ENCODE measurements at regions not wholly inside any gene's neighbourhood (a gene's known extent, or its start where the extent isn't known, plus 50 kb on each side); places are given as distances from the start of the nearest gene placed in this dataset.

DNA sequence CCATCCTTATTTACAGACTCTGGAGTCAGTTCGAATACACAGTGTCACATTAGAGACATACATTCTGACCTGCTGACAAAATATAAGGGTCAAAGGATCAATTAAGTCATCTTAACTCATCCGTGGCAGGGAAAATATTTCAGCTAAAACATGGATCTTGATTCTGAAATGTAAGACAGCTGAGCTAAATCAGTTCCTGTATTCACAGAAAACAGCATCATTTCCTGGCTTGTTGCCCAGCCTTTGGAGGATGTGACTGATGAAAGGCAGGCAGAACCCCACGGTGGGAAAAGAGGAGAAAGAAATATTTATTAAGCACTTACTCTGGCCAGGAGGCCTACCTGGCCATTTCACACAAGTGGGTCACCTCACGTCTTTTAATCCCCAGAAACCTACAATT is 101.9 kb downstream of the GAS2L3 start:
- no peak for DNase-seq
- H3K4me3 ChIP-seq (ENCODE audit: low read length) = no peak overlapping the region
- no peaks in the 10 kb centered on the region for H3K9me3 ChIP-seq (ENCODE audit: control insufficient read depth in 2 of 3, low read length in 3 of 3)
- Mint-ChIP-seq H3K36me3 (no peaks in the 10 kb centered on the region), H3K4me3 (no peak overlapping the region), H3K27me3 (peaks cover 0 to 39% (median 20%) of the 10 kb centered on the region in 5 donors), H3K4me1 (no peaks in the 10 kb centered on the region), H3K27ac (no peak overlapping the region), H3K9me3 (peaks cover 0 to 5% (median 0%) of the 10 kb centered on the region in 11 donors)
- intact Hi-C loops (cut with micrococcal nuclease) = no loop called here
- no peaks in the 10 kb centered on the region for H3K27me3 ChIP-seq (ENCODE audit: control insufficient read depth in 2 of 2, insufficient read depth in 2 of 2, low read length in 2 of 2)
- H3K36me3 ChIP-seq (ENCODE audit: control insufficient read depth in 2 of 3, insufficient read depth in 3 of 3, low read length in 3 of 3) = no peaks in the 10 kb centered on the region
- H3K4me1 ChIP-seq (ENCODE audit: control insufficient read depth in 2 of 2, insufficient read depth in 2 of 2, low read length in 2 of 2) = no peaks in the 10 kb centered on the region
- CTCF ChIA-PET = no interaction called here
- no peak overlapping the region for H3K27ac ChIP-seq (ENCODE audit: low read depth, low read length)
- no peak for ATAC-seq
- POLR2A ChIA-PET = no interaction called here

DNA sequence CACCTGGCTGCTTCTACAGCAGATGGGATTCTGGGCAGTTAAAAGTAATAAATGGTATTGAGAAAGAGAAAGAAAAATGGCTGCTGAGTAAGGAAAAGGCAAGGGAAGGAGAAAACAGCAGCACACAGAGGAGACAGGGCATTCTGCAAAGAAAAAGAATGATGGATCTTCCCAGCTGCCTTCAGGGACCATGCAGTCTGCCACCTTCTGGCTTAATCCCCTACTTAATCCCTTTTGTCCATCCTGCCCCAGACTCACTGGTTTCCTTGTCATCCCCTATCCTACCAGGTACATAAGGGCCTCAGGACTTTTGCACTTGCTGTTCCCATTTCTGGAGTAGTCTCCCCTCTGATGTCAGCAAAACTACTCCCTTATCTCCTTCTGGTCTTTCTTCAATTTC is 107.6 kb downstream of the GAS2L3 start:
- Histone ChIP-seq H3K4me1 (ENCODE audit: control insufficient read depth in 2 of 2, insufficient read depth in 2 of 2, low read length in 2 of 2) (no peaks in the 10 kb centered on the region), H3K36me3 (ENCODE audit: control insufficient read depth in 2 of 3, insufficient read depth in 3 of 3, low read length in 3 of 3) (no peaks in the 10 kb centered on the region), H3K27me3 (ENCODE audit: control insufficient read depth in 2 of 2, insufficient read depth in 2 of 2, low read length in 2 of 2) (no peaks in the 10 kb centered on the region), H3K27ac (ENCODE audit: low read depth, low read length) (no peak overlapping the region), H3K9me3 (ENCODE audit: control insufficient read depth in 2 of 3, low read length in 3 of 3) (peaks cover 0 to 10% (median 0%) of the 10 kb centered on the region in 3 experiments), H3K4me3 (ENCODE audit: low read length) (no peak overlapping the region)
- Mint-ChIP-seq H3K36me3 (peaks cover 0 to 3% (median 0%) of the 10 kb centered on the region in 5 donors), H3K27me3 (peaks cover 0 to 31% (median 13%) of the 10 kb centered on the region in 5 donors), H3K4me3 (no peak overlapping the region), H3K9me3 (peaks cover 3 to 18% (median 7%) of the 10 kb centered on the region in 11 donors), H3K4me1 (no peaks in the 10 kb centered on the region), H3K27ac (no peak overlapping the region)
- no peak for DNase-seq
- CTCF ChIA-PET = no interaction called here
- POLR2A ChIA-PET = no interaction called here
- no peak for ATAC-seq
- intact Hi-C loops (cut with micrococcal nuclease) = no loop called here

DNA sequence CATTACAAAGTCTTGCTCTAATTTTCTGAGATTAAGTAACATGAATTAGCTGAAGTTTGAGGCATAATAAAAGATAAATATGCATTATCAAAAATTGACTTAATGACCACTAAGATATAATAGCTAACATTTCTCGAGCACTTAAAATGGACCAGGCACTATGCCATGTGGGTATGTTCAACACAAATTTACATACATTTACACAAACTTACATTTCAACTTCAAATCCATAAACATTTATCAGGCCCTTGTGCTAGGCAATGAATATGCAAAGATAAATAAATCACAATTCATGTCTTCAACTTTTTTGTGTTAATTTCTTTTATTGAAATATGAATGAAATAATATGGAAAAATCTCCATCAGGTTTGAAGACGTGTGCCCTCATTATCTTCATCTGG is 108.7 kb downstream of the GAS2L3 start:
- Mint-ChIP-seq H3K4me1 (no peaks in the 10 kb centered on the region), H3K4me3 (no peak overlapping the region), H3K27ac (no peak overlapping the region), H3K36me3 (peaks cover 0 to 4% (median 0%) of the 10 kb centered on the region in 5 donors), H3K27me3 (peaks cover 0 to 27% (median 15%) of the 10 kb centered on the region in 5 donors), H3K9me3 (peaks cover 5 to 23% (median 8%) of the 10 kb centered on the region in 11 donors)
- Histone ChIP-seq H3K4me3 (ENCODE audit: low read length) (no peak overlapping the region), H3K9me3 (ENCODE audit: control insufficient read depth in 2 of 3, low read length in 3 of 3) (peaks cover 0 to 10% (median 0%) of the 10 kb centered on the region in 3 experiments), H3K4me1 (ENCODE audit: control insufficient read depth in 2 of 2, insufficient read depth in 2 of 2, low read length in 2 of 2) (no peaks in the 10 kb centered on the region), H3K27me3 (ENCODE audit: control insufficient read depth in 2 of 2, insufficient read depth in 2 of 2, low read length in 2 of 2) (no peaks in the 10 kb centered on the region), H3K36me3 (ENCODE audit: control insufficient read depth in 2 of 3, insufficient read depth in 3 of 3, low read length in 3 of 3) (no peaks in the 10 kb centered on the region), H3K27ac (ENCODE audit: low read depth, low read length) (no peak overlapping the region)
- intact Hi-C loops (cut with micrococcal nuclease) = no loop called here
- CTCF ChIA-PET = no interaction called here
- DNase-seq (no peak), ATAC-seq (no peak)
- POLR2A ChIA-PET = no interaction called here

DNA sequence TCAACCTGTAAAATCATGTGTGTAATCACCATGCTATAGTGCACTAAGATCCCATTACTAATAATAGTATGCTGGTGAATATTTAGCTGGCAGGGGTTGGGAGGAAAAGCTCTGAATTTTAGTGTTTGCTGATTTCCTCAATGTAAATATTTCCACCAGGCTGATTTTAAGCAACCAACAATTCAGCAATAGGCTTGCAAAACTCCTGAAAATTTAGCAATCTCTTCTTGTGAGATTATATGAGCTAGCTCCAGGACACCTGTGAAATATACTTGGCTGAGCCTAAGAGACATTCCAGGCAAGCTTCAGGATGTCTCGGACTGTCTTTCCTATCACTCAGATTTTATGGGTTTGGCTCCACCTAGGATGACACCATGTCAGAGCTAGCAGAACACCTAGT is 106.9 kb upstream of the ANO4 start:
- peaks cover 0 to 6% (median 3%) of the 10 kb centered on the region in 5 donors for H3K27me3 Mint-ChIP-seq

DNA sequence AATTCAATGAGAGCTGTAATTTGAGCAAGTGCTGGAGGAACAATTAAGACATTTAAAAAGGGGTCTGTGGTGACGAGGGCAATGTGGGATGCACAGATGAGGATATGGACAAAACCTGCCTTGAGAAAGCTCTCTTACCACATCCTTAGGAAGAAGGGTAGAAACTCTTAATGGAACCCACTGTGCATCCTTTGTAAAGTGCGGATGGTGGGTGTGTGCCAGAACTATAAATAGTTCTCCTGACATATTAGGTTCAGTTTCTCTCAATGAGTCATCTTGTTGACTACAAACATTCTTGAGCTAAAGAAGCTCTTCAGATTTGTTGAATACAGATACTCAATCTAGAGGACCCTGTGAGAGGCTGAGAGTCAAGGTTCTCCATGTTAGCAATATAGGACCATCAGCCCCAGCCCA is 106.1 kb upstream of the ANO4 start:
- Histone ChIP-seq H3K36me3 (ENCODE audit: control insufficient read depth in 2 of 3, insufficient read depth in 3 of 3, low read length in 3 of 3) (no peaks in the 10 kb centered on the region), H3K9me3 (ENCODE audit: control insufficient read depth in 2 of 3, low read length in 3 of 3) (peaks cover 0 to 10% (median 0%) of the 10 kb centered on the region in 3 experiments), H3K27ac (ENCODE audit: low read depth, low read length) (no peak overlapping the region), H3K4me1 (ENCODE audit: control insufficient read depth in 2 of 2, insufficient read depth in 2 of 2, low read length in 2 of 2) (no peaks in the 10 kb centered on the region), H3K4me3 (ENCODE audit: low read length) (no peak overlapping the region), H3K27me3 (ENCODE audit: control insufficient read depth in 2 of 2, insufficient read depth in 2 of 2, low read length in 2 of 2) (no peaks in the 10 kb centered on the region)
- Mint-ChIP-seq H3K9me3 (peaks cover 0 to 23% (median 10%) of the 10 kb centered on the region in 11 donors), H3K36me3 (peaks cover 0 to 4% (median 0%) of the 10 kb centered on the region in 5 donors), H3K4me3 (no peak overlapping the region), H3K27ac (no peak overlapping the region), H3K4me1 (no peaks in the 10 kb centered on the region), H3K27me3 (peaks cover 0 to 6% (median 0%) of the 10 kb centered on the region in 5 donors)
- CTCF ChIA-PET = no interaction called here
- no peak for DNase-seq
- intact Hi-C loops (cut with micrococcal nuclease) = no loop called here
- POLR2A ChIA-PET = no interaction called here
- no peak for ATAC-seq

More for the DNA sequence above, 106.9 kb upstream of the ANO4 start:
- intact Hi-C loops (cut with micrococcal nuclease) = no loop called here
- Histone ChIP-seq H3K9me3 (ENCODE audit: control insufficient read depth in 2 of 3, low read length in 3 of 3) (peaks cover 0 to 10% (median 0%) of the 10 kb centered on the region in 3 experiments), H3K36me3 (ENCODE audit: control insufficient read depth in 2 of 3, insufficient read depth in 3 of 3, low read length in 3 of 3) (no peaks in the 10 kb centered on the region), H3K27me3 (ENCODE audit: control insufficient read depth in 2 of 2, insufficient read depth in 2 of 2, low read length in 2 of 2) (no peaks in the 10 kb centered on the region), H3K27ac (ENCODE audit: low read depth, low read length) (no peak overlapping the region), H3K4me1 (ENCODE audit: control insufficient read depth in 2 of 2, insufficient read depth in 2 of 2, low read length in 2 of 2) (no peaks in the 10 kb centered on the region), H3K4me3 (ENCODE audit: low read length) (no peak overlapping the region)
- ChIA-PET POLR2A (no interaction called here), CTCF (no interaction called here)
- Mint-ChIP-seq H3K4me1 (no peaks in the 10 kb centered on the region), H3K4me3 (no peak overlapping the region), H3K36me3 (peaks cover 0 to 4% (median 0%) of the 10 kb centered on the region in 5 donors), H3K9me3 (peaks cover 0 to 23% (median 9%) of the 10 kb centered on the region in 11 donors), H3K27ac (no peak overlapping the region)
- ATAC-seq (no peak), DNase-seq (no peak)

DNA sequence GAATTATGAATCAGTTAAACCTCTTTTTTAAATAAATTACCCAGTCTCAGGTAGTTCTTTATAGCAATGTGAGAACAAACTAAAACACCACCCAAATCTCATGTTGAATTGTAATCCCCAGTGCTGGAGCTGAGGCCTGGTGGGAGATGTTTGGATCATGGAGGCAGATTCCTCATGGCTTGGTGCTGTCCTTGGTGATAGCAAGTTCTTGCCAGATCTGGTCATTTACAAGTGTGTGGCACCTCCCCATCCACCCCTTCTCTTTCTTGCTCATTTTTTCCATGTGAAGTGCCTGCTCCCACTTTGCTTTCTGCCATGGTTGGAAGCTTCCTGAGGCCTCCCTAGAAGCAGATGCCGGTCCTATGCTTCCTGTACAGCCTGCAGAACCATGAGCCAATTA is 102.1 kb upstream of the ANO4 start:
- Mint-ChIP-seq H3K36me3 (no peaks in the 10 kb centered on the region), H3K27ac (no peak overlapping the region), H3K4me1 (no peaks in the 10 kb centered on the region), H3K27me3 (peaks cover 0 to 12% (median 0%) of the 10 kb centered on the region in 5 donors), H3K4me3 (no peak overlapping the region), H3K9me3 (peaks cover 0 to 7% (median 3%) of the 10 kb centered on the region in 11 donors)
- CTCF ChIA-PET = no interaction called here
- no peaks in the 10 kb centered on the region for H3K9me3 ChIP-seq (ENCODE audit: control insufficient read depth in 2 of 3, low read length in 3 of 3)
- H3K4me3 ChIP-seq (ENCODE audit: low read length) = no peak overlapping the region
- DNase-seq (no peak), ATAC-seq (no peak)
- H3K36me3 ChIP-seq (ENCODE audit: control insufficient read depth in 2 of 3, insufficient read depth in 3 of 3, low read length in 3 of 3) = no peaks in the 10 kb centered on the region
- H3K27ac ChIP-seq (ENCODE audit: low read depth, low read length) = no peak overlapping the region
- no peaks in the 10 kb centered on the region for H3K4me1 ChIP-seq (ENCODE audit: control insufficient read depth in 2 of 2, insufficient read depth in 2 of 2, low read length in 2 of 2)
- POLR2A ChIA-PET = no interaction called here
- intact Hi-C loops (cut with micrococcal nuclease) = no loop called here
- H3K27me3 ChIP-seq (ENCODE audit: control insufficient read depth in 2 of 2, insufficient read depth in 2 of 2, low read length in 2 of 2) = no peaks in the 10 kb centered on the region

DNA sequence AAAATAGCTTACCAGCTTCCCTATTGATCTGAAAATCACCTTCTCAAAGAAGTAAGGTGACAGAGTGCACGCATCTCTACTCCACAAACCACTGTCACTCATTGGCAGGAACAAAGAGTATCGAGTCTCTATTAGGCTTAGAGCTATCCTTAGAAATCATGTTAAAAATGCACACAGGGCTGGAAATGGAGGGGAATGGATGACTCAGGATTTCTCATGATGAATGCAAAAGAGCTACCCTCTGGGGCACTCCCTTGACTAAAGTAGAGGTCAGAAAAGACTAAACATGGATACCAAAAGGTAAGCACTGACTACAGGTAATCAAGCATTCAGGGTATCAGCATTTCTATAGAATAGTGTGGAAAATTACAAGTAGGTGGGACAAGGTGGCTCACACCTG is 96.1 kb upstream of the ANO4 start:
- ChIA-PET POLR2A (no interaction called here), CTCF (no interaction called here)
- no peak overlapping the region for H3K27ac Mint-ChIP-seq
- Histone ChIP-seq H3K9me3 (ENCODE audit: control insufficient read depth in 2 of 3, low read length in 3 of 3) (no peaks in the 10 kb centered on the region), H3K4me3 (ENCODE audit: low read length) (no peak overlapping the region), H3K4me1 (ENCODE audit: control insufficient read depth in 2 of 2, insufficient read depth in 2 of 2, low read length in 2 of 2) (no peaks in the 10 kb centered on the region), H3K27me3 (ENCODE audit: control insufficient read depth in 2 of 2, insufficient read depth in 2 of 2, low read length in 2 of 2) (no peaks in the 10 kb centered on the region), H3K36me3 (ENCODE audit: control insufficient read depth in 2 of 3, insufficient read depth in 3 of 3, low read length in 3 of 3) (no peaks in the 10 kb centered on the region), H3K27ac (ENCODE audit: low read depth, low read length) (no peak overlapping the region)
- no peaks in the 10 kb centered on the region for H3K4me1 Mint-ChIP-seq
- intact Hi-C loops (cut with micrococcal nuclease) = no loop called here
- ATAC-seq (no peak), DNase-seq (no peak)
- H3K4me3 Mint-ChIP-seq = no peak overlapping the region
- H3K9me3 Mint-ChIP-seq = peaks cover 0 to 7% (median 1%) of the 10 kb centered on the region in 11 donors
- peaks cover 0 to 13% (median 5%) of the 10 kb centered on the region in 5 donors for H3K27me3 Mint-ChIP-seq
- no peaks in the 10 kb centered on the region for H3K36me3 Mint-ChIP-seq

Measured in naive thymus-derived CD4-positive, alpha-beta T cell (primary cell).